ENCODE measurements at regions not wholly inside any gene's neighbourhood (a gene's known extent, or its start where the extent isn't known, plus 50 kb on each side); places are given as distances from the start of the nearest gene placed in this dataset.

- no peak overlapping the region for H3K27ac ChIP-seq (ENCODE audit: insufficient read depth, low read depth, low read length)
- H3K4me2 ChIP-seq (ENCODE audit: insufficient read depth, low read length) = no peak overlapping the region
- dilution Hi-C loops (cut with MboI; ENCODE audit: extremely low pct_ligation_motif_present, low sequenced_read_pairs) (no loop called here), intact Hi-C loops (cut with micrococcal nuclease) (no loop called here)
- BruUV-seq (replicated peaks) = no TSS peak
- FAIRE-seq (no peak), DNase-seq (ENCODE audit: low read depth, low spot score) (no peak)
- CTCF ChIA-PET = interaction anchor here (0.9 to 2.4 kb wide), 4 partner anchors 13 to 186 kb away, joined by 3 to 10 read pairs (median 6); no protein-coding TSS in a partner anchor
- POLR2A ChIA-PET = no interaction called here
- no peak overlapping the region for H2AFZ ChIP-seq (ENCODE audit: low read depth, low read length)
- no peak for TF ChIP-seq JUN (IDR thresholded peaks at IDR 0.05; ENCODE audit: borderline replicate concordance, insufficient read depth, insufficient read length, low read depth)
- no peak for TF ChIP-seq CTCF (IDR thresholded peaks at IDR 0.05; ENCODE audit: extremely low read depth in 1 of 2, insufficient read depth in 1 of 2, low read depth in 1 of 2, low read length in 2 of 2)
- TF ChIP-seq MYC (IDR thresholded peaks at IDR 0.05; ENCODE audit: low read depth, low read length) = no peak
- TF ChIP-seq GATA2 (IDR thresholded peaks at IDR 0.05; ENCODE audit: insufficient read depth, insufficient read length, low read depth, low read length) = no peak
- TF ChIP-seq POLR2AphosphoS5 (IDR thresholded peaks at IDR 0.05; ENCODE audit: insufficient read depth, low read depth, low read length) = no peak
- TF ChIP-seq, protein P1, sequence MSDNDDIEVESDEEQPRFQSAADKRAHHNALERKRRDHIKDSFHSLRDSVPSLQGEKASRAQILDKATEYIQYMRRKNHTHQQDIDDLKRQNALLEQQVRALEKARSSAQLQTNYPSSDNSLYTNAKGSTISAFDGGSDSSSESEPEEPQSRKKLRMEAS (IDR thresholded peaks at IDR 0.05; ENCODE audit: insufficient read depth, insufficient read length) = no peak
- no peak for TF ChIP-seq FOS (IDR thresholded peaks at IDR 0.05; ENCODE audit: borderline replicate concordance, insufficient read depth, low read length)
- no peak for TF ChIP-seq POLR2A (IDR thresholded peaks at IDR 0.05; ENCODE audit: low read depth, low read length)
- TF ChIP-seq EZH2 (IDR thresholded peaks at IDR 0.05; ENCODE audit: borderline replicate concordance, low read depth, low read length, severe bottlenecking) = no peak
- no peaks in the 10 kb centered on the region for H4K20me1 ChIP-seq (replicated peaks; ENCODE audit: control insufficient read depth, extremely low read depth, insufficient read depth, low read length)
- H3K36me3 ChIP-seq (ENCODE audit: control insufficient read depth in 2 of 2, extremely low read depth in 1 of 2, insufficient read depth in 2 of 2, low read length in 2 of 2) = no peaks in the 10 kb centered on the region
- H3K9me3 ChIP-seq (replicated peaks; ENCODE audit: control insufficient read depth, insufficient read depth, low read length) = no peaks in the 10 kb centered on the region
- H3K9me1 ChIP-seq (replicated peaks; ENCODE audit: control insufficient read depth, extremely low read depth, insufficient read depth, low read length) = no peaks in the 10 kb centered on the region
- no peaks in the 10 kb centered on the region for H3K27me3 ChIP-seq (ENCODE audit: control insufficient read depth in 2 of 2, insufficient read depth in 2 of 2, low read length in 2 of 2)
- H3K79me2 ChIP-seq (ENCODE audit: control insufficient read depth, insufficient read depth, low read length) = no peaks in the 10 kb centered on the region
- H3K4me3 ChIP-seq (replicated peaks in 1 of 3; ENCODE audit: insufficient read depth in 1 of 3, low read depth in 1 of 3, low read length in 3 of 3) = no peak overlapping the region
- H3K9ac ChIP-seq (replicated peaks; ENCODE audit: extremely low read depth, insufficient read depth, low read length) = no peak overlapping the region
- H3K4me1 ChIP-seq (ENCODE audit: control insufficient read depth, extremely low read depth, insufficient read depth, low read length) = no peaks in the 10 kb centered on the region
Observed at GRCh38 chr5:92703976-92704375, 877.0 kb downstream of the NR2F1-AS1 start.

All from endothelial cell of umbilical vein (primary cell).